ENCODE measurements at regions not wholly inside any gene's neighbourhood (a gene's known extent, or its start where the extent isn't known, plus 50 kb on each side); places are given as distances from the start of the nearest gene placed in this dataset.
A peak's percentile ranks its signal among the peaks of the same experiment; 100 is the strongest.

GRCh38 chr12:13745111-13745860, 236.1 kb downstream of the GRIN2B start:
- Histone ChIP-seq H3K36me3 (no peaks in the 10 kb centered on the region), H3K4me1 (no peaks in the 10 kb centered on the region), H3K9ac (ENCODE audit: low read depth in 2 of 2, low read length in 2 of 2) (no peak overlapping the region), H3K27ac (no peak overlapping the region), H3K27me3 (no peaks in the 10 kb centered on the region), H3K9me3 (no peaks in the 10 kb centered on the region), H3K4me3 (no peak overlapping the region)
- intact Hi-C loops (cut with DNase I): no loop called here
- no peak for TF ChIP-seq CTCF (IDR thresholded peaks at IDR 0.05)
- peak; percentile 23 for DNase-seq

GRCh38 chr12:13744561-13744960, 236.8 kb downstream of the GRIN2B start:
- intact Hi-C loops (cut with DNase I): loop anchor here (5.0 kb wide), 1 partner anchor 423 kb away; no protein-coding TSS in a partner anchor
- DNase-seq: no peak
- no peaks in the 10 kb centered on the region for H3K36me3 ChIP-seq
- H3K4me1 ChIP-seq: no peaks in the 10 kb centered on the region
- no peak overlapping the region for H3K27ac ChIP-seq
- H3K9me3 ChIP-seq: no peaks in the 10 kb centered on the region
- H3K9ac ChIP-seq (ENCODE audit: low read depth in 2 of 2, low read length in 2 of 2): no peak overlapping the region
- no peak overlapping the region for H3K4me3 ChIP-seq
- TF ChIP-seq CTCF (IDR thresholded peaks at IDR 0.05): no peak
- no peaks in the 10 kb centered on the region for H3K27me3 ChIP-seq

GRCh38 chr12:13740149-13740545, 241.3 kb downstream of the GRIN2B start:
- no peak overlapping the region for H3K9ac ChIP-seq (ENCODE audit: low read depth in 2 of 2, low read length in 2 of 2)
- H3K27ac ChIP-seq: no peak overlapping the region
- H3K27me3 ChIP-seq: no peaks in the 10 kb centered on the region
- intact Hi-C loops (cut with DNase I): loop anchor here (5.0 kb wide), 1 partner anchor 427 kb away; no protein-coding TSS in a partner anchor
- no peak for TF ChIP-seq CTCF (IDR thresholded peaks at IDR 0.05)
- no peak for DNase-seq
- H3K9me3 ChIP-seq: no peaks in the 10 kb centered on the region
- no peak overlapping the region for H3K4me3 ChIP-seq
- no peaks in the 10 kb centered on the region for H3K4me1 ChIP-seq
- H3K36me3 ChIP-seq: no peaks in the 10 kb centered on the region

GRCh38 chr12:13735734-13736133, 245.7 kb downstream of the GRIN2B start:
- intact Hi-C loops (cut with DNase I): no loop called here
- no peak overlapping the region for H3K4me3 ChIP-seq
- TF ChIP-seq CTCF (IDR thresholded peaks at IDR 0.05): no peak
- no peaks in the 10 kb centered on the region for H3K9me3 ChIP-seq
- no peak for DNase-seq
- no peaks in the 10 kb centered on the region for H3K4me1 ChIP-seq
- no peak overlapping the region for H3K9ac ChIP-seq (ENCODE audit: low read depth in 2 of 2, low read length in 2 of 2)
- H3K36me3 ChIP-seq: no peaks in the 10 kb centered on the region
- H3K27ac ChIP-seq: no peak overlapping the region
- H3K27me3 ChIP-seq: no peaks in the 10 kb centered on the region

GRCh38 chr12:13734584-13735152, 246.7 kb downstream of the GRIN2B start:
- no peaks in the 10 kb centered on the region for H3K36me3 ChIP-seq
- H3K4me1 ChIP-seq: no peaks in the 10 kb centered on the region
- H3K4me3 ChIP-seq: no peak overlapping the region
- intact Hi-C loops (cut with DNase I): no loop called here
- no peaks in the 10 kb centered on the region for H3K9me3 ChIP-seq
- no peaks in the 10 kb centered on the region for H3K27me3 ChIP-seq
- H3K27ac ChIP-seq: no peak overlapping the region
- no peak overlapping the region for H3K9ac ChIP-seq (ENCODE audit: low read depth in 2 of 2, low read length in 2 of 2)
- TF ChIP-seq CTCF (IDR thresholded peaks at IDR 0.05): no peak
- no peak for DNase-seq

Measured in colonic mucosa (tissue), 4 donors.